Activated T-helper 2 cell treated with anti-CD3 and anti-CD28 coated beads, Interferon-gamma antibody, Interleukin-2, Interleukin-4, amounts not matched to agents 10 μg/mL and 5 μg/mL and 100 μg/mL, durations not matched to agents 14 hours and 24 hours and 36 hours (primary cell): ENCODE measurements at regions not wholly inside any gene's neighbourhood (a gene's known extent, or its start where the extent isn't known, plus 50 kb on each side); places are given as distances from the start of the nearest gene placed in this dataset.

ENCODE experiments used
- DNase-seq: peaks from one replicate; pipeline ENCODE4 v3.0.0; 2021; ENCODE audit warnings: low spot score
- H3K27ac Mint-ChIP-seq: one replicate; pipeline ENCODE4 v1.8.0; 2021; ENCODE audit warnings: mixed read lengths
- H3K27me3 Mint-ChIP-seq: one replicate; pipeline ENCODE4 v1.8.0; 2021; ENCODE audit warnings: low read depth, mixed read lengths
- H3K36me3 Mint-ChIP-seq: one replicate; pipeline ENCODE4 v1.8.0; 2021; ENCODE audit warnings: low read depth, mixed read lengths
- H3K4me1 Mint-ChIP-seq: one replicate; pipeline ENCODE4 v1.8.0; 2021; ENCODE audit warnings: low read depth, mixed read lengths
- H3K4me3 Mint-ChIP-seq: one replicate; pipeline ENCODE4 v1.8.0; 2021; ENCODE audit warnings: low read depth, mild to moderate bottlenecking, moderate library complexity, mixed read lengths
- H3K9me3 Mint-ChIP-seq: one replicate; pipeline ENCODE4 v1.8.0; 2021; ENCODE audit warnings: mixed read lengths
- intact Hi-C: fragments of 100-400 bp; cut with micrococcal nuclease; formaldehyde crosslinking; loops from one replicate; pipeline ENCODE4 v1.15.1; 2023

GRCh38 chr18:27665264-27665799, 480.2 kb upstream of the CHST9 start:
- intact Hi-C loops = no loop called here
- H3K36me3 Mint-ChIP-seq = no peaks in the 10 kb centered on the region
- no peaks in the 10 kb centered on the region for H3K4me1 Mint-ChIP-seq
- no peak for DNase-seq
- H3K27ac Mint-ChIP-seq = no peak overlapping the region
- no peak overlapping the region for H3K4me3 Mint-ChIP-seq
- H3K9me3 Mint-ChIP-seq = peaks cover 13% of the 10 kb centered on the region
- no peaks in the 10 kb centered on the region for H3K27me3 Mint-ChIP-seq

DNA sequence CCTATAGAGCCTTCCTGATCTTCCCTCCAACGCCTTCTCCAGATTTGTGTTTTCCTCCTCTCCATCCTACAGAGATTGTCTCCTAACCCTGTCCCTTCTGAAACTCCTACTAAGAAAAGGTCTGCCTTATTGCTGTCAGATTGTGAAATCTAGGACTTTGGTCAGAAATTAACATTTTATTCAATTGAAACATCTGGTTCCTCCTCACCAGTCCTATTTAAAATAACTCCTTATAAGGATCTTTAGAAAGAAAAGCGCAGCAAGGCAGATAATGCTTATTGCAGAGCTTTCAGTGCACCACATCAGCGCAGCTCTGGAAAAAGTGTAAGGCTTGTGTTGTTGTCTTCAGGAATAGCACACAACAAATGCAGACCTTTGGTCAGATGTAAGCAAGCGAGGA, 477.8 kb upstream of the CHST9 start:
- DNase-seq = no peak
- no peak overlapping the region for H3K27ac Mint-ChIP-seq
- H3K4me1 Mint-ChIP-seq = no peaks in the 10 kb centered on the region
- intact Hi-C loops = no loop called here
- H3K9me3 Mint-ChIP-seq = peaks cover 9% of the 10 kb centered on the region
- H3K27me3 Mint-ChIP-seq = no peaks in the 10 kb centered on the region
- H3K36me3 Mint-ChIP-seq = no peaks in the 10 kb centered on the region
- H3K4me3 Mint-ChIP-seq = no peak overlapping the region

GRCh38 chr18:27662537-27662936, 477.4 kb upstream of the CHST9 start:
- no peaks in the 10 kb centered on the region for H3K27me3 Mint-ChIP-seq
- no peak overlapping the region for H3K27ac Mint-ChIP-seq
- no peaks in the 10 kb centered on the region for H3K4me1 Mint-ChIP-seq
- no peak for DNase-seq
- H3K36me3 Mint-ChIP-seq = no peaks in the 10 kb centered on the region
- H3K4me3 Mint-ChIP-seq = no peak overlapping the region
- intact Hi-C loops = no loop called here
- peaks cover 5% of the 10 kb centered on the region for H3K9me3 Mint-ChIP-seq

- Mint-ChIP-seq H3K4me3 (no peak overlapping the region), H3K27ac (no peak overlapping the region), H3K4me1 (no peaks in the 10 kb centered on the region), H3K9me3 (peaks cover 5% of the 10 kb centered on the region), H3K36me3 (no peaks in the 10 kb centered on the region), H3K27me3 (no peaks in the 10 kb centered on the region)
- intact Hi-C loops = no loop called here
- no peak for DNase-seq
Observed at GRCh38 chr18:27661320-27662018, 476.4 kb upstream of the CHST9 start.

DNA sequence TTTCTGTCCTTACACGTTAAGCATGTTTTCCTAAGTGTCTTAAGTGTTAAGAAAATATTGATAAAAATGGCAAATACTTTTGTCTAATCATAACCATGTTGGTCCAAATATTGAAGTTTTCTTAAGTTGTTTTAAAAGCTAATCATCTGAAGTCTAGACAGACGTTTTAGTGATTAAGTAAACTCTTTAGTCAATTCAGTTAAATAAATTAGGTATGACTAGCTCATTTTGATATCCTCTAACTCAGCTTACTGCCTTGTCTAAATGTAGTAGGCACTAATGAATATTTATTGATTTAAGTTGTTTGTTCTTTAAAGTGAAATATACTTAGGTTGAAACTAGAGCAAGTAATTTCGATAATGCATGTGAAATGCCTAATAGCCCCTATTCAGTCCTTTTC, 471.8 kb upstream of the CHST9 start:
- Mint-ChIP-seq H3K9me3 (peaks cover 6% of the 10 kb centered on the region), H3K4me1 (no peaks in the 10 kb centered on the region), H3K36me3 (no peaks in the 10 kb centered on the region), H3K27ac (no peak overlapping the region), H3K27me3 (no peaks in the 10 kb centered on the region), H3K4me3 (no peak overlapping the region)
- intact Hi-C loops = no loop called here
- no peak for DNase-seq

GRCh38 chr18:27656167-27656778, 471.2 kb upstream of the CHST9 start:
- Mint-ChIP-seq H3K4me3 (no peak overlapping the region), H3K27ac (no peak overlapping the region), H3K27me3 (no peaks in the 10 kb centered on the region), H3K4me1 (no peaks in the 10 kb centered on the region), H3K36me3 (no peaks in the 10 kb centered on the region), H3K9me3 (peaks cover 6% of the 10 kb centered on the region)
- DNase-seq = no peak
- intact Hi-C loops = no loop called here

GRCh38 chr18:27653247-27653646, 468.1 kb upstream of the CHST9 start:
- H3K36me3 Mint-ChIP-seq = no peaks in the 10 kb centered on the region
- H3K9me3 Mint-ChIP-seq = peaks cover 6% of the 10 kb centered on the region
- H3K4me1 Mint-ChIP-seq = no peaks in the 10 kb centered on the region
- no peaks in the 10 kb centered on the region for H3K27me3 Mint-ChIP-seq
- DNase-seq = no peak
- H3K27ac Mint-ChIP-seq = no peak overlapping the region
- intact Hi-C loops = no loop called here
- H3K4me3 Mint-ChIP-seq = no peak overlapping the region

DNA sequence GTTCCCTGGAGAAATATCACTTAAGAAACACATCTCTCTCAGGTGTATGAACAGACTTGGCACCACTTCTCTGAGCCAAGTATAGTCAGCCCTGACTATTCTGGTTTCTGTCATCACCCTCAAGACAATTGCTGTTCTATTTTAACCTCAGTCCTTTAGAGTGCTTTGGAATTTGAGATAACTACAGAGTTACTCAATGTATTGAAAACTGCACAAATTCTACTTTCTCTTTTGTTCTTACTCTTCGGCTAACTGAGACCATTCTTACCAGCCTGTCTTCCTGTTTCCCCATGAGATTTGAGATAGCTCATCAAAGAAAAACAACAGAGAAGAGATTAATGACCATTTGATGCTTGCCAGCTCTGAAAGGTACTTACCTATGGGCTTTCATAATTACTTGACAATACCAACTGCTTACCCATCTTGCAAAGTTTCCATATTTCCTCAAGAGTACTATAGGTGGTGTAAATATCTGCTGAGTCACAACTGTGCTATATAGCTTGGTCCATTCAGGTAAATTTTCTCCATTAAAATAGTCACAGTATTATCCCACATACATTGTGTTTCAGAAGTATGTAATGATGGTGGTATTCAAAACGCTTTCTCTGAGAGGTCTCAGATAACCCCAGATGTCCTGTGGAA, 467.5 kb upstream of the CHST9 start:
- no peaks in the 10 kb centered on the region for H3K4me1 Mint-ChIP-seq
- no peak overlapping the region for H3K27ac Mint-ChIP-seq
- no peak overlapping the region for H3K4me3 Mint-ChIP-seq
- DNase-seq = no peak
- intact Hi-C loops = no loop called here
- H3K9me3 Mint-ChIP-seq = peaks cover 6% of the 10 kb centered on the region
- no peaks in the 10 kb centered on the region for H3K36me3 Mint-ChIP-seq
- no peaks in the 10 kb centered on the region for H3K27me3 Mint-ChIP-seq

DNA sequence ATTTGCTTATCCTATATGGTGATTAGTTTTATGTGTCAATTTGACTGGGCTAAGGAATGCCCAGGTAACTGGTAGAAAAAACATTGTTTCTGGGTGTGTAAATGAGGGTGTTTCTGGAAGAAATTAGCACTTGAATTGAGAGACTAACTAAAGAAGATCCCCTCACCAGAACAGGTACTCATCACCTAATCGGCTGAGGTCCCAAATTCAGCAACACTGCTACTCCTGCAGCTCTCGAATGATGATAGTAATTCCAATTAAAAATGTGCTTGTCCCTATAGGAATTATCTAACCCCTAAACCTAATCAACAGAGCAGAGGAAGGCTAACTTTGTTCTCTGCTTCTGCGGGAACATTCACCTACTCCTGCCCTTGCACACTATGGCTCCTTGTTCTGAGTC, 464.5 kb upstream of the CHST9 start:
- Mint-ChIP-seq H3K27me3 (no peaks in the 10 kb centered on the region), H3K36me3 (no peaks in the 10 kb centered on the region), H3K9me3 (peaks cover 14% of the 10 kb centered on the region), H3K4me1 (no peaks in the 10 kb centered on the region), H3K27ac (no peak overlapping the region), H3K4me3 (no peak overlapping the region)
- intact Hi-C loops = no loop called here
- DNase-seq = no peak

GRCh38 chr18:27645929-27646328, 460.8 kb upstream of the CHST9 start:
- no peaks in the 10 kb centered on the region for H3K36me3 Mint-ChIP-seq
- no peaks in the 10 kb centered on the region for H3K27me3 Mint-ChIP-seq
- no peaks in the 10 kb centered on the region for H3K4me1 Mint-ChIP-seq
- DNase-seq = no peak
- intact Hi-C loops = no loop called here
- H3K27ac Mint-ChIP-seq = no peak overlapping the region
- no peak overlapping the region for H3K4me3 Mint-ChIP-seq
- H3K9me3 Mint-ChIP-seq = peaks cover 14% of the 10 kb centered on the region

- Mint-ChIP-seq H3K36me3 (no peaks in the 10 kb centered on the region), H3K9me3 (peaks cover 11% of the 10 kb centered on the region), H3K27ac (no peak overlapping the region), H3K4me3 (no peak overlapping the region), H3K4me1 (no peaks in the 10 kb centered on the region), H3K27me3 (no peaks in the 10 kb centered on the region)
- no peak for DNase-seq
- intact Hi-C loops = no loop called here
Observed at GRCh38 chr18:27636576-27637085, 451.5 kb upstream of the CHST9 start.

DNA sequence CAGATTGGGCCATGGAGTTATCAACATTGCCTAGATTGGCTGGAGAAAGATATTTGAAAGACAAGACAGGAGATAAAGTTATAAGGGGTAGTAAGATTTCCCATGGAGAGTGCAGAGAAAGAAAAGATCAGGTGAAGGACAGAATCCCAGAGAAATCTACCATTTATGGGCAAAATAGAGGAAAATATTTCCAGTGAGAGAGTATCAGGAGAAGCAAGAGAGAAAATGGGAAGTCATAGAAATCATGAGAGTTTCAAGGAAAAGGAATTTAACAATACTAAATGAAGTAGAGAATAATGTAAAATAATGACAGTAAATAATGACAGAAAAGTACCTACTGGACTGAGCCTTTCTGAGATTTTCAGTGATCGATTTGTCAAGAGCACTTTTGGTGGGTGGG, 447.6 kb upstream of the CHST9 start:
- Mint-ChIP-seq H3K36me3 (no peaks in the 10 kb centered on the region), H3K27me3 (no peaks in the 10 kb centered on the region), H3K27ac (no peak overlapping the region), H3K4me3 (no peak overlapping the region), H3K9me3 (peaks cover 12% of the 10 kb centered on the region), H3K4me1 (no peaks in the 10 kb centered on the region)
- intact Hi-C loops = no loop called here
- no peak for DNase-seq

GRCh38 chr18:27627927-27628326, 442.8 kb upstream of the CHST9 start:
- Mint-ChIP-seq H3K27me3 (no peaks in the 10 kb centered on the region), H3K9me3 (peaks cover 3% of the 10 kb centered on the region), H3K27ac (no peak overlapping the region), H3K4me3 (no peak overlapping the region), H3K36me3 (no peaks in the 10 kb centered on the region), H3K4me1 (no peaks in the 10 kb centered on the region)
- intact Hi-C loops = no loop called here
- no peak for DNase-seq
